ENCODE measurements at regions not wholly inside any gene's neighbourhood (a gene's known extent, or its start where the extent isn't known, plus 50 kb on each side); places are given as distances from the start of the nearest gene placed in this dataset.

- no peak overlapping the region for H3K4me3 Mint-ChIP-seq
- no peaks in the 10 kb centered on the region for H3K27me3 Mint-ChIP-seq
- Histone ChIP-seq H3K36me3 (ENCODE audit: insufficient read depth, low read length) (no peaks in the 10 kb centered on the region), H3K27me3 (ENCODE audit: control insufficient read depth in 1 of 2, insufficient read depth in 2 of 2, low read length in 2 of 2) (no peaks in the 10 kb centered on the region), H3K27ac (ENCODE audit: low read depth in 1 of 2, low read length in 2 of 2) (no peak overlapping the region), H3K4me3 (ENCODE audit: low read length) (no peak overlapping the region), H3K9me3 (ENCODE audit: control insufficient read depth in 1 of 2, insufficient read depth in 1 of 2, low read length in 2 of 2) (no peaks in the 10 kb centered on the region), H3K4me1 (ENCODE audit: insufficient read depth, low read length) (no peaks in the 10 kb centered on the region)
- no peaks in the 10 kb centered on the region for H3K4me1 Mint-ChIP-seq (ENCODE audit: low read depth)
- TF ChIP-seq CTCF (IDR thresholded peaks at IDR 0.05), result no peak
- ChIA-PET POLR2A (no interaction called here), CTCF (no interaction called here)
- no peaks in the 10 kb centered on the region for H3K36me3 Mint-ChIP-seq (ENCODE audit: low read depth)
- H3K9me3 Mint-ChIP-seq, result peaks cover 16% of the 10 kb centered on the region
- DNase-seq (no peak), ATAC-seq (ENCODE audit: poor library complexity) (no peak)
- no peak overlapping the region for H3K27ac Mint-ChIP-seq
- intact Hi-C loops (cut with DNase I, micrococcal nuclease), result no loop called here
These were observed 163.7 kb upstream of the FLRT2 start for GRCh38 chr14:85366226-85366625.

DNA sequence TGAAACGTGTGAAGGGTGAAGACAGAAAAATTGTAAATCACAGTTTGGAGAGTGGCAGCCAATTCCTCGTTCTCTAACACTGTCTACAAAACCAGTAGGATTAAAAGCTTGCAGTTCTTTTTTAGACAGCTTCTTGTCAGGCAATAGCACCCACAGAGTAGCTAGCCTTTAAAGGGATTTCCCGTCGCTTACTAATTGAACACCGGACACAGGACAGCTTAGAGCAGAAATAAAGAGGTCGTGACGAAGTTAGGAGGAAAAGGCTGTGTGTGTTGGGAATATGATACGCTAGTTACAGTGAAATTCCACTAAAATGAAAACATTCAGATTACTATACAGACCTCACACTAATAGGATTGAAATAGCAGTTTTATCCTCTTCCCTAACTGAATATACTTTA, 149.1 kb upstream of the FLRT2 start:
- ATAC-seq (ENCODE audit: poor library complexity) (no peak), DNase-seq (no peak)
- POLR2A ChIA-PET, result no interaction called here
- Mint-ChIP-seq H3K36me3 (ENCODE audit: low read depth) (no peaks in the 10 kb centered on the region), H3K4me3 (no peak overlapping the region), H3K27me3 (no peaks in the 10 kb centered on the region), H3K27ac (no peak overlapping the region), H3K9me3 (peaks cover under 1% of the 10 kb centered on the region), H3K4me1 (ENCODE audit: low read depth) (no peaks in the 10 kb centered on the region)
- peaks cover 0 to 4% of the 10 kb centered on the region in 2 experiments for H3K9me3 ChIP-seq (ENCODE audit: control insufficient read depth in 1 of 2, insufficient read depth in 1 of 2, low read length in 2 of 2)
- CTCF ChIA-PET, result no interaction called here
- no peak overlapping the region for H3K4me3 ChIP-seq (ENCODE audit: low read length)
- no peaks in the 10 kb centered on the region for H3K36me3 ChIP-seq (ENCODE audit: insufficient read depth, low read length)
- no peaks in the 10 kb centered on the region for H3K27me3 ChIP-seq (ENCODE audit: control insufficient read depth in 1 of 2, insufficient read depth in 2 of 2, low read length in 2 of 2)
- intact Hi-C loops (cut with DNase I, micrococcal nuclease), result no loop called here
- H3K4me1 ChIP-seq (ENCODE audit: insufficient read depth, low read length), result no peaks in the 10 kb centered on the region
- TF ChIP-seq CTCF (IDR thresholded peaks at IDR 0.05), result no peak
- no peak overlapping the region for H3K27ac ChIP-seq (ENCODE audit: low read depth in 1 of 2, low read length in 2 of 2)

GRCh38 chr14:85382341-85382740, 147.6 kb upstream of the FLRT2 start:
- H3K9me3 ChIP-seq (ENCODE audit: control insufficient read depth in 1 of 2, insufficient read depth in 1 of 2, low read length in 2 of 2), result no peaks in the 10 kb centered on the region
- H3K27me3 Mint-ChIP-seq, result no peaks in the 10 kb centered on the region
- no peaks in the 10 kb centered on the region for H3K4me1 Mint-ChIP-seq (ENCODE audit: low read depth)
- no peaks in the 10 kb centered on the region for H3K27me3 ChIP-seq (ENCODE audit: control insufficient read depth in 1 of 2, insufficient read depth in 2 of 2, low read length in 2 of 2)
- no peak overlapping the region for H3K27ac Mint-ChIP-seq
- no peaks in the 10 kb centered on the region for H3K36me3 Mint-ChIP-seq (ENCODE audit: low read depth)
- TF ChIP-seq CTCF (IDR thresholded peaks at IDR 0.05), result no peak
- H3K36me3 ChIP-seq (ENCODE audit: insufficient read depth, low read length), result no peaks in the 10 kb centered on the region
- no peak for DNase-seq
- POLR2A ChIA-PET, result no interaction called here
- no peak for ATAC-seq (ENCODE audit: poor library complexity)
- H3K27ac ChIP-seq (ENCODE audit: low read depth in 1 of 2, low read length in 2 of 2), result no peak overlapping the region
- CTCF ChIA-PET, result no interaction called here
- H3K4me3 ChIP-seq (ENCODE audit: low read length), result no peak overlapping the region
- H3K9me3 Mint-ChIP-seq, result no peaks in the 10 kb centered on the region
- H3K4me1 ChIP-seq (ENCODE audit: insufficient read depth, low read length), result no peaks in the 10 kb centered on the region
- intact Hi-C loops (cut with DNase I, micrococcal nuclease), result no loop called here
- H3K4me3 Mint-ChIP-seq, result no peak overlapping the region

All from CD4-positive, alpha-beta T cell (primary cell).